ENCODE measurements at regions not wholly inside any gene's neighbourhood (a gene's known extent, or its start where the extent isn't known, plus 50 kb on each side); places are given as distances from the start of the nearest gene placed in this dataset.

DNA sequence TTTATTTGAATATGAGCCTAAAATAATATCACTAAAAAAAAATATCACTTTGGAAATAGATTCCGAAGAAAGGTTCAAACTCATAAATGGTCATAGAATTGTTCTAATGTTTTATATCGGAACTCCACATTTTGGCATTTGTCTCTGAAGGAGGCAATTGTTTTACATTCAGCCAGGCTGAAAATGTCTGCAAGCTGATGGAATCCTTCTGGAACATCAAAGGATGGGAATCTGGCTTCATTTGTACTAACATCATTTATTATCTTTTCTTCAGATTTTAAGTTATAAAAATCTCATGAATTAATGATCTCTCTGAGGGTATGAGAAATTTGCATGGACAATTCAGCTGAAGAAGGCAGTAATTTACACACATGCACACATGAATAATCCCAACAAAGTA is 251.4 kb upstream of the RGMA start:
- Histone ChIP-seq H3K4me1 (ENCODE audit: control insufficient read depth in 1 of 2, insufficient read depth in 2 of 2, low read length in 2 of 2) (no peaks in the 10 kb centered on the region), H3K4me2 (ENCODE audit: low read length) (no peak overlapping the region), H3K36me3 (ENCODE audit: control insufficient read depth in 1 of 2, insufficient read depth in 2 of 2, low read length in 2 of 2) (no peaks in the 10 kb centered on the region), H3K27me3 (ENCODE audit: insufficient read depth, low read length) (peaks cover 8% of the 10 kb centered on the region; the same call in 1 of the 2 replicates), H3K9me3 (ENCODE audit: control insufficient read depth in 1 of 2, insufficient read depth in 1 of 2, low read depth in 1 of 2, low read length in 2 of 2) (no peaks in the 10 kb centered on the region), H4K20me1 (ENCODE audit: insufficient read depth) (no peaks in the 10 kb centered on the region), H3K27ac (ENCODE audit: low read depth, low read length) (no peak overlapping the region), H3K4me3 (replicated peaks in 1 of 2; ENCODE audit: low read depth in 1 of 2, low read length in 2 of 2) (no peak overlapping the region), H3K9ac (ENCODE audit: low read length) (no peak overlapping the region), H2AFZ (ENCODE audit: low read depth, low read length, poor library complexity, severe bottlenecking) (no peak overlapping the region), H3K9me2 (ENCODE audit: insufficient read depth) (no peaks in the 10 kb centered on the region), H3K79me2 (ENCODE audit: insufficient read depth, low read length) (no peaks in the 10 kb centered on the region)
- BruUV-seq (replicated peaks) = no TSS peak
- ChIA-PET POLR2A (no interaction called here), RAD21 (ENCODE audit: low non-redundant PET in 1 of 2, low total read pairs in 2 of 2, uncharacterized antibody in 2 of 2, unreplicated experiment in 2 of 2) (no interaction called here), CTCF (no interaction called here)
- DNase-seq (ENCODE audit: low read depth, low spot score) (no peak), ATAC-seq (no peak)
- TF ChIP-seq CEBPB (IDR thresholded peaks at IDR 0.05; ENCODE audit: low read depth) (no peak), YY1 (IDR thresholded peaks at IDR 0.05; ENCODE audit: extremely low read depth, insufficient replicate concordance, low read depth, low read length) (no peak), JUND (IDR thresholded peaks at IDR 0.05) (no peak), ELF1 (IDR thresholded peaks at IDR 0.05; ENCODE audit: borderline replicate concordance, low read depth) (no peak), EGR1 (IDR thresholded peaks at IDR 0.05; ENCODE audit: low read depth) (no peak), TCF7L2 (IDR thresholded peaks at IDR 0.05; ENCODE audit: borderline replicate concordance, extremely low read depth, insufficient read depth, insufficient read length) (no peak), ZFX (IDR thresholded peaks at IDR 0.05) (no peak), CBX3 (IDR thresholded peaks at IDR 0.05; ENCODE audit: low read depth) (no peak), SIN3A (IDR thresholded peaks at IDR 0.05; ENCODE audit: low read depth) (no peak), FOSL1 (IDR thresholded peaks at IDR 0.05; ENCODE audit: low read depth) (no peak), POLR2A (IDR thresholded peaks at IDR 0.05; ENCODE audit: borderline replicate concordance, extremely low read depth, insufficient read depth, insufficient read length) (no peak), EZH2 (IDR thresholded peaks at IDR 0.05) (no peak), RAD21 (IDR thresholded peaks at IDR 0.05; ENCODE audit: low read depth) (no peak)
- TF ChIP-seq, protein P1, sequence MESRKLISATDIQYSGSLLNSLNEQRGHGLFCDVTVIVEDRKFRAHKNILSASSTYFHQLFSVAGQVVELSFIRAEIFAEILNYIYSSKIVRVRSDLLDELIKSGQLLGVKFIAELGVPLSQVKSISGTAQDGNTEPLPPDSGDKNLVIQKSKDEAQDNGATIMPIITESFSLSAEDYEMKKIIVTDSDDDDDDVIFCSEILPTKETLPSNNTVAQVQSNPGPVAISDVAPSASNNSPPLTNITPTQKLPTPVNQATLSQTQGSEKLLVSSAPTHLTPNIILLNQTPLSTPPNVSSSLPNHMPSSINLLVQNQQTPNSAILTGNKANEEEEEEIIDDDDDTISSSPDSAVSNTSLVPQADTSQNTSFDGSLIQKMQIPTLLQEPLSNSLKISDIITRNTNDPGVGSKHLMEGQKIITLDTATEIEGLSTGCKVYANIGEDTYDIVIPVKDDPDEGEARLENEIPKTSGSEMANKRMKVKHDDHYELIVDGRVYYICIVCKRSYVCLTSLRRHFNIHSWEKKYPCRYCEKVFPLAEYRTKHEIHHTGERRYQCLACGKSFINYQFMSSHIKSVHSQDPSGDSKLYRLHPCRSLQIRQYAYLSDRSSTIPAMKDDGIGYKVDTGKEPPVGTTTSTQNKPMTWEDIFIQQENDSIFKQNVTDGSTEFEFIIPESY (IDR thresholded peaks at IDR 0.05; ENCODE audit: extremely low read depth, insufficient replicate concordance, low read length) = no peak
- TF ChIP-seq, protein P2, sequence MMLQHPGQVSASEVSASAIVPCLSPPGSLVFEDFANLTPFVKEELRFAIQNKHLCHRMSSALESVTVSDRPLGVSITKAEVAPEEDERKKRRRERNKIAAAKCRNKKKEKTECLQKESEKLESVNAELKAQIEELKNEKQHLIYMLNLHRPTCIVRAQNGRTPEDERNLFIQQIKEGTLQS (IDR thresholded peaks at IDR 0.05) = no peak
- TF ChIP-seq, protein P3, sequence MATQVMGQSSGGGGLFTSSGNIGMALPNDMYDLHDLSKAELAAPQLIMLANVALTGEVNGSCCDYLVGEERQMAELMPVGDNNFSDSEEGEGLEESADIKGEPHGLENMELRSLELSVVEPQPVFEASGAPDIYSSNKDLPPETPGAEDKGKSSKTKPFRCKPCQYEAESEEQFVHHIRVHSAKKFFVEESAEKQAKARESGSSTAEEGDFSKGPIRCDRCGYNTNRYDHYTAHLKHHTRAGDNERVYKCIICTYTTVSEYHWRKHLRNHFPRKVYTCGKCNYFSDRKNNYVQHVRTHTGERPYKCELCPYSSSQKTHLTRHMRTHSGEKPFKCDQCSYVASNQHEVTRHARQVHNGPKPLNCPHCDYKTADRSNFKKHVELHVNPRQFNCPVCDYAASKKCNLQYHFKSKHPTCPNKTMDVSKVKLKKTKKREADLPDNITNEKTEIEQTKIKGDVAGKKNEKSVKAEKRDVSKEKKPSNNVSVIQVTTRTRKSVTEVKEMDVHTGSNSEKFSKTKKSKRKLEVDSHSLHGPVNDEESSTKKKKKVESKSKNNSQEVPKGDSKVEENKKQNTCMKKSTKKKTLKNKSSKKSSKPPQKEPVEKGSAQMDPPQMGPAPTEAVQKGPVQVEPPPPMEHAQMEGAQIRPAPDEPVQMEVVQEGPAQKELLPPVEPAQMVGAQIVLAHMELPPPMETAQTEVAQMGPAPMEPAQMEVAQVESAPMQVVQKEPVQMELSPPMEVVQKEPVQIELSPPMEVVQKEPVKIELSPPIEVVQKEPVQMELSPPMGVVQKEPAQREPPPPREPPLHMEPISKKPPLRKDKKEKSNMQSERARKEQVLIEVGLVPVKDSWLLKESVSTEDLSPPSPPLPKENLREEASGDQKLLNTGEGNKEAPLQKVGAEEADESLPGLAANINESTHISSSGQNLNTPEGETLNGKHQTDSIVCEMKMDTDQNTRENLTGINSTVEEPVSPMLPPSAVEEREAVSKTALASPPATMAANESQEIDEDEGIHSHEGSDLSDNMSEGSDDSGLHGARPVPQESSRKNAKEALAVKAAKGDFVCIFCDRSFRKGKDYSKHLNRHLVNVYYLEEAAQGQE (IDR thresholded peaks at IDR 0.05; ENCODE audit: low read depth) = no peak
- TF ChIP-seq, protein P4, sequence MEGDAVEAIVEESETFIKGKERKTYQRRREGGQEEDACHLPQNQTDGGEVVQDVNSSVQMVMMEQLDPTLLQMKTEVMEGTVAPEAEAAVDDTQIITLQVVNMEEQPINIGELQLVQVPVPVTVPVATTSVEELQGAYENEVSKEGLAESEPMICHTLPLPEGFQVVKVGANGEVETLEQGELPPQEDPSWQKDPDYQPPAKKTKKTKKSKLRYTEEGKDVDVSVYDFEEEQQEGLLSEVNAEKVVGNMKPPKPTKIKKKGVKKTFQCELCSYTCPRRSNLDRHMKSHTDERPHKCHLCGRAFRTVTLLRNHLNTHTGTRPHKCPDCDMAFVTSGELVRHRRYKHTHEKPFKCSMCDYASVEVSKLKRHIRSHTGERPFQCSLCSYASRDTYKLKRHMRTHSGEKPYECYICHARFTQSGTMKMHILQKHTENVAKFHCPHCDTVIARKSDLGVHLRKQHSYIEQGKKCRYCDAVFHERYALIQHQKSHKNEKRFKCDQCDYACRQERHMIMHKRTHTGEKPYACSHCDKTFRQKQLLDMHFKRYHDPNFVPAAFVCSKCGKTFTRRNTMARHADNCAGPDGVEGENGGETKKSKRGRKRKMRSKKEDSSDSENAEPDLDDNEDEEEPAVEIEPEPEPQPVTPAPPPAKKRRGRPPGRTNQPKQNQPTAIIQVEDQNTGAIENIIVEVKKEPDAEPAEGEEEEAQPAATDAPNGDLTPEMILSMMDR (IDR thresholded peaks at IDR 0.05 in 2 of 3, conservative IDR thresholded peaks at IDR 0.05 in 1 of 3; ENCODE audit: borderline replicate concordance in 1 of 3, insufficient read depth in 1 of 3, low read depth in 2 of 3, low read length in 2 of 3) = no peak
- intact Hi-C loops (cut with micrococcal nuclease) = no loop called here
